ENCODE measurements at regions not wholly inside any gene's neighbourhood (a gene's known extent, or its start where the extent isn't known, plus 50 kb on each side); places are given as distances from the start of the nearest gene placed in this dataset.

DNA sequence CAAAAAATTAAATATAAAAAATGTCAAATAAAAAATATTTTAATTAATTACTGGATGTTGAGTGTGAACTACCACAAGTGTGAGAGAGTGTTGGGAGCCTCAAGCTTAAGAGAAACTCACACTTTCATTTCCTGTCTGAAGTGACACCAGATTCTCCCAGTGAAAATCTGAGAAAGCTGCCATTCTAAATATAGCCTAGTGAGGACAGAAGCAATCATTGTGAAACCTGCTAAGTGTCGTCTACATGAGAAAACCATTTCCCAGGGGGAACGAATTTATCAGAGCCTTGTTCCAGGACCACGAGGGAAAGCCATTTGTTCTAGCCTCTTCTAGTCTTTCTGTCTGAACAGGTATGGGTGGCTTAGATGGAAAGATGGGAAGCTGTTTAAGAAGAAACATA lies 329.3 kb upstream of the PRMT6 start:
- no TSS peak for BruUV-seq (replicated peaks)
- ChIA-PET POLR2A (no interaction called here), CTCF (no interaction called here)
- intact Hi-C loops (cut with micrococcal nuclease), result no loop called here
- dilution Hi-C loops (cut with MboI; ENCODE audit: extremely low pct_ligation_motif_present, low sequenced_read_pairs), result no loop called here
- Histone ChIP-seq H4K20me1 (replicated peaks; ENCODE audit: control insufficient read depth, extremely low read depth, insufficient read depth, low read length) (no peaks in the 10 kb centered on the region), H3K9ac (replicated peaks; ENCODE audit: extremely low read depth, insufficient read depth, low read length) (no peak overlapping the region), H3K9me3 (replicated peaks; ENCODE audit: control insufficient read depth, insufficient read depth, low read length) (no peaks in the 10 kb centered on the region), H3K79me2 (ENCODE audit: control insufficient read depth, insufficient read depth, low read length) (no peaks in the 10 kb centered on the region), H3K36me3 (ENCODE audit: control insufficient read depth in 2 of 2, extremely low read depth in 1 of 2, insufficient read depth in 2 of 2, low read length in 2 of 2) (no peaks in the 10 kb centered on the region), H3K9me1 (replicated peaks; ENCODE audit: control insufficient read depth, extremely low read depth, insufficient read depth, low read length) (no peaks in the 10 kb centered on the region), H2AFZ (ENCODE audit: low read depth, low read length) (no peak overlapping the region), H3K27me3 (ENCODE audit: control insufficient read depth in 2 of 2, insufficient read depth in 2 of 2, low read length in 2 of 2) (no peaks in the 10 kb centered on the region), H3K27ac (ENCODE audit: insufficient read depth, low read depth, low read length) (no peak overlapping the region), H3K4me1 (ENCODE audit: control insufficient read depth, extremely low read depth, insufficient read depth, low read length) (no peaks in the 10 kb centered on the region), H3K4me3 (replicated peaks in 1 of 3; ENCODE audit: insufficient read depth in 1 of 3, low read depth in 1 of 3, low read length in 3 of 3) (no peak overlapping the region), H3K4me2 (ENCODE audit: insufficient read depth, low read length) (no peak overlapping the region)
- no peak for DNase-seq (ENCODE audit: low read depth, low spot score)
- no peak for FAIRE-seq
- TF ChIP-seq POLR2A (IDR thresholded peaks at IDR 0.05; ENCODE audit: low read depth, low read length), result no peak
- TF ChIP-seq, protein P1, sequence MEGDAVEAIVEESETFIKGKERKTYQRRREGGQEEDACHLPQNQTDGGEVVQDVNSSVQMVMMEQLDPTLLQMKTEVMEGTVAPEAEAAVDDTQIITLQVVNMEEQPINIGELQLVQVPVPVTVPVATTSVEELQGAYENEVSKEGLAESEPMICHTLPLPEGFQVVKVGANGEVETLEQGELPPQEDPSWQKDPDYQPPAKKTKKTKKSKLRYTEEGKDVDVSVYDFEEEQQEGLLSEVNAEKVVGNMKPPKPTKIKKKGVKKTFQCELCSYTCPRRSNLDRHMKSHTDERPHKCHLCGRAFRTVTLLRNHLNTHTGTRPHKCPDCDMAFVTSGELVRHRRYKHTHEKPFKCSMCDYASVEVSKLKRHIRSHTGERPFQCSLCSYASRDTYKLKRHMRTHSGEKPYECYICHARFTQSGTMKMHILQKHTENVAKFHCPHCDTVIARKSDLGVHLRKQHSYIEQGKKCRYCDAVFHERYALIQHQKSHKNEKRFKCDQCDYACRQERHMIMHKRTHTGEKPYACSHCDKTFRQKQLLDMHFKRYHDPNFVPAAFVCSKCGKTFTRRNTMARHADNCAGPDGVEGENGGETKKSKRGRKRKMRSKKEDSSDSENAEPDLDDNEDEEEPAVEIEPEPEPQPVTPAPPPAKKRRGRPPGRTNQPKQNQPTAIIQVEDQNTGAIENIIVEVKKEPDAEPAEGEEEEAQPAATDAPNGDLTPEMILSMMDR (IDR thresholded peaks at IDR 0.05; ENCODE audit: extremely low read depth in 1 of 2, insufficient read depth in 1 of 2, low read depth in 1 of 2, low read length in 2 of 2), result no peak
- no peak for TF ChIP-seq JUN (IDR thresholded peaks at IDR 0.05; ENCODE audit: borderline replicate concordance, insufficient read depth, insufficient read length, low read depth)
- TF ChIP-seq EZH2 (IDR thresholded peaks at IDR 0.05; ENCODE audit: borderline replicate concordance, low read depth, low read length, severe bottlenecking), result no peak
- TF ChIP-seq, protein P2, sequence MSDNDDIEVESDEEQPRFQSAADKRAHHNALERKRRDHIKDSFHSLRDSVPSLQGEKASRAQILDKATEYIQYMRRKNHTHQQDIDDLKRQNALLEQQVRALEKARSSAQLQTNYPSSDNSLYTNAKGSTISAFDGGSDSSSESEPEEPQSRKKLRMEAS (IDR thresholded peaks at IDR 0.05; ENCODE audit: insufficient read depth, insufficient read length), result no peak

DNA sequence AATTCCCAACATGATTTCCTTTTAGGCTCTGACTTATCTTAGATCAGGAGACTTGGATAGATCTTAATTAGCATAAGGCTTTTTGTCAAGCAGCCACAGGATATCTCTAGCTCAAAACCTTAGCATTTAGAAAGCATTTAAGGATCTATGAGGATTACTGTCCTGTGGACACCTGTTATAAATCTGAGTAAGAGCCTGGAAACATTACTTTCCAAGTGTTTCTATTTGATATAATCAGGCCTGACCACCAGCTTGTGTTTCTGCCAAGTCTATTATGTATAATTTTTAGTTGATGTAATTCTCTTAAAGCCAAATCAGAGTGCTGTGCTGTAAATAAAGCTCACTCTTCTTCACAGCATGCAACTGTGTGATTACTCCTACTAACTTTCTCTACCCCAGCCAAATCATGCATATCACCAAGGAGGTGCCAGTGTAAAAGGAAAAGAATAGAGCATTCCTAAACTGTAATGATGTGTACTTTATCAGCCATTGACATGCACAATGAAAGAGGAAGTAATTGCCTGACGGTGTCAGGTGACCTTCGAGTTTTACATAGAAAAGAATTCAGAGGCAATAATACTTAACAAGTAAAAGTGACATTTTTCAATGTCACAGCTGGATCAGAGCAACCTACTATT lies 309.9 kb upstream of the PRMT6 start:
- no peaks in the 10 kb centered on the region for H3K79me2 ChIP-seq (ENCODE audit: control insufficient read depth, insufficient read depth, low read length)
- no TSS peak for BruUV-seq (replicated peaks)

More for the DNA sequence above, 309.9 kb upstream of the PRMT6 start:
- no peaks in the 10 kb centered on the region for H4K20me1 ChIP-seq (replicated peaks; ENCODE audit: control insufficient read depth, extremely low read depth, insufficient read depth, low read length)
- H3K4me2 ChIP-seq (ENCODE audit: insufficient read depth, low read length), result no peak overlapping the region
- no peak overlapping the region for H3K4me3 ChIP-seq (replicated peaks in 1 of 3; ENCODE audit: insufficient read depth in 1 of 3, low read depth in 1 of 3, low read length in 3 of 3)
- H2AFZ ChIP-seq (ENCODE audit: low read depth, low read length), result no peak overlapping the region
- no peaks in the 10 kb centered on the region for H3K4me1 ChIP-seq (ENCODE audit: control insufficient read depth, extremely low read depth, insufficient read depth, low read length)
- intact Hi-C loops (cut with micrococcal nuclease), result no loop called here
- POLR2A ChIA-PET, result no interaction called here
- no peaks in the 10 kb centered on the region for H3K36me3 ChIP-seq (ENCODE audit: control insufficient read depth in 2 of 2, extremely low read depth in 1 of 2, insufficient read depth in 2 of 2, low read length in 2 of 2)
- dilution Hi-C loops (cut with MboI; ENCODE audit: extremely low pct_ligation_motif_present, low sequenced_read_pairs), result no loop called here
- H3K27me3 ChIP-seq (ENCODE audit: control insufficient read depth in 2 of 2, insufficient read depth in 2 of 2, low read length in 2 of 2), result no peaks in the 10 kb centered on the region
- CTCF ChIA-PET, result no interaction called here
- H3K9ac ChIP-seq (replicated peaks; ENCODE audit: extremely low read depth, insufficient read depth, low read length), result no peak overlapping the region
- H3K9me3 ChIP-seq (replicated peaks; ENCODE audit: control insufficient read depth, insufficient read depth, low read length), result peaks cover 2% of the 10 kb centered on the region
- no peak overlapping the region for H3K27ac ChIP-seq (ENCODE audit: insufficient read depth, low read depth, low read length)
- DNase-seq (ENCODE audit: low read depth, low spot score), result no peak
- H3K9me1 ChIP-seq (replicated peaks; ENCODE audit: control insufficient read depth, extremely low read depth, insufficient read depth, low read length), result no peaks in the 10 kb centered on the region
- FAIRE-seq, result no peak
- TF ChIP-seq MYC (IDR thresholded peaks at IDR 0.05; ENCODE audit: low read depth, low read length) (no peak), EZH2 (IDR thresholded peaks at IDR 0.05; ENCODE audit: borderline replicate concordance, low read depth, low read length, severe bottlenecking) (no peak), POLR2AphosphoS5 (IDR thresholded peaks at IDR 0.05; ENCODE audit: insufficient read depth, low read depth, low read length) (no peak), POLR2A (IDR thresholded peaks at IDR 0.05; ENCODE audit: low read depth, low read length) (no peak), FOS (IDR thresholded peaks at IDR 0.05; ENCODE audit: borderline replicate concordance, insufficient read depth, low read length) (no peak), GATA2 (IDR thresholded peaks at IDR 0.05; ENCODE audit: insufficient read depth, insufficient read length, low read depth, low read length) (no peak), JUN (IDR thresholded peaks at IDR 0.05; ENCODE audit: borderline replicate concordance, insufficient read depth, insufficient read length, low read depth) (no peak)
- TF ChIP-seq, protein P1 (IDR thresholded peaks at IDR 0.05; ENCODE audit: extremely low read depth in 1 of 2, insufficient read depth in 1 of 2, low read depth in 1 of 2, low read length in 2 of 2), result no peak
- TF ChIP-seq, protein P2 (IDR thresholded peaks at IDR 0.05; ENCODE audit: insufficient read depth, insufficient read length), result no peak

Data from endothelial cell of umbilical vein (primary cell).